ENCODE measurements at regions not wholly inside any gene's neighbourhood (a gene's known extent, or its start where the extent isn't known, plus 50 kb on each side); places are given as distances from the start of the nearest gene placed in this dataset.

DNA sequence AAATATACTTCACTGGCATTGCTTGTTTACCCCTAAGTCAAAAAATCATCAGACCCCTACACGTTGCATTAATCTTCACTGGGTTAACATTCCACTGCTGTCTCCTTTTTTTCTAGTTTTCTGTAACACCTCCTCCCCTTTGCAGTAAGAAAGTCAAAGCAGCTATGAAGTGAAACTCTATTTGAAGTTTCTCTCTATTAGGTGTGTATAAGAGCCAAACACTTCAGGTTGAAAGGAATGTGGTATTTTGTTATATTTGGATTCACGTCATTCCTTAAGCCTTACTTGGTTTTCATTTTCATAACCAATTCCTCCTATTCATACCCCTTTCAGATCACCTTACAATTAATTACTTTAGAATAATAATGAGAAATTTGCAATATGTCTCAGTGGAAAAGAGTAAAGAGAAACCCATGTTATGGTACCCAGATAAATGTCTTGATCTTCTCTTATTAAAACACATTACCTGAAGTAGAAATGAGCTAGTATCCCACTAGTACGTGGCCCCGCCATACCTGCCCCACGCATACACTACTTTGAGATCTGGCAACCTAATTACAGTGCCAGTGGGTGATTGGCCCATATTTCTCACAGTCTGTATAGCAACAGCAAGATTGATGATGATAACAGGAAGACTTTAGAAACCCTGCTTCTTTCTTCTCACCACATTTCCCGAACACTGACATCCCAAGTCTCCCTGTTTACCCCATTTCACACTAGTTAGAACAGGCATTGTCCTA is 236.4 kb upstream of the RGS6 start:
- no peak for DNase-seq

- no peak for DNase-seq
Observed at GRCh38 chr14:71698027-71698426, 234.2 kb upstream of the RGS6 start.

DNA sequence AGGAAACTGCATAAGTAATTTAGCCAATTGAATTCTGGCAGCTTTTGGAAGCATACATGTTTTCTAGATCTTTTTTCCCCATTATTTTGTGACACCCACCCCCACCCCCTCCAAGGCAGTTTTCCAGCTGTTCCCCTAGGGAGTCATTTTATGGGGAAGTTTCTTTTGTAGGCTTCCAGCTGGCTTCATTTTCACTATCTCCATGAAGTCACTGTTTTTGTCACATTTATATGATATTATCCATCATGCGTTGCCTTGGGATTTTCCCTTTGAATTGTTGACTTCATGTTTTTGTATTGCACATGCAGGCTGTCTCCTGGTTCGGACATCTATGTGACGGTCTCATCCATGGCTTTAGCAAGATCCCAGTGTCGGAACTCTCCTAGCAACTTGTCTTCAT is 233.6 kb upstream of the RGS6 start:
- DNase-seq = no peak

DNA sequence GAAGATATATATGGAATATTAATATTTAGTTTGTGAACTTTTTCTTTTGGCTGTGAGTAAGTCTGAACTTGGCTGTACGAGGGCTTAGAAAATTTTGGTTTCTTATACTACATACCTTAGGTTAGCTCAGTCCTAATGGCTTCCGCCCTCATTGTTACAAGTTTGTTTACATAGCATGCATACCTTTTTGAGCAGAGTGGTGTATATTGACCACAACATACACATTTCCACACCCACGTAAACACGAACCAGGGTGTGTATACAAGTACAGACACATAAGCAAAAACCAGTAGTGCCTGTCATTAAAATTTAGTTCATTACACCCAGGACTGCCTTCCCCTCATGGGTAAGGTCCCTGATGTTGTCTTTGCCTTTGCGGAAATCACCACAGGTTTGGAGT is 230.2 kb upstream of the RGS6 start:
- DNase-seq = no peak

DNA sequence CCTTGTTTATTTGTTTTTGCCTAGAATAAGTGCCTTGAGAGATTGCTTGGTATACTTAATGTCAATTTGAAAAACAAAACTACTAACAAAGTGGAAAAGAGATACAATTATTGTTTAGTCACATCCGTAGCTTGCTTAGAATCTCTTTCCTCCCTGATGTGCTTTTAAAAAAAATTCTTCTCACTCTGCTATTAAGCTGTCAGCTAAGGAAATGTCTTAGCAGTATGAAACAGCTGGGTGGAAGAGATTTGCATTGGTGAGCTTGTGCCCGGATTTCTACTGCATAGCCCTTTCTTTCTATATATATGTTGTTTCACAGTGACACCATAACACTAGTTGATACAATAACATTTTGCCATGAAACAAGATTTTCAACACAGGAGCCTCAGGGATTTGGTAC is 229.4 kb upstream of the RGS6 start:
- no peak for DNase-seq

- DNase-seq = no peak
Observed at GRCh38 chr14:71703477-71703876, 228.8 kb upstream of the RGS6 start.

GRCh38 chr14:71704210-71704609 is 228.0 kb upstream of the RGS6 start:
- no peak for DNase-seq

DNA sequence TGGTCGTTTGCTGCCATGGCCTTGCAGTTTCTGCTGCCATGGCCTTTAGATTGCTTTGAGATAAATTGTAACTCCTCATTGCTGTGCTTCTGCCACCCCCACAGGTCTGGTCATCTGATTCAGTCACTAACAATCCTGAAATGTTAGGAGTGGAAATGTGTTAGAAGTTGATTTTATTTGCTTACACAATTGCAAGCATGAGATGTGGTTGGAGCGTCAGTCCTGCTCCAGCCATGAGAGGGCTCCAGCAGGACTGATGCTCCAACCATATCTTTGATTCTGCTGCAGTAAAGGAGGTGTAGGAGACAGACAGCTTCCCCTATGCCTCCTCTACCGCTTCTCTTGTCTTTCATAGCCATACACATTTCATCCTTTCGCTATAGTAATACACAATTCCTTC is 226.8 kb upstream of the RGS6 start:
- no peak for DNase-seq

GRCh38 chr14:71709076-71709475 is 223.2 kb upstream of the RGS6 start:
- no peak for DNase-seq

DNA sequence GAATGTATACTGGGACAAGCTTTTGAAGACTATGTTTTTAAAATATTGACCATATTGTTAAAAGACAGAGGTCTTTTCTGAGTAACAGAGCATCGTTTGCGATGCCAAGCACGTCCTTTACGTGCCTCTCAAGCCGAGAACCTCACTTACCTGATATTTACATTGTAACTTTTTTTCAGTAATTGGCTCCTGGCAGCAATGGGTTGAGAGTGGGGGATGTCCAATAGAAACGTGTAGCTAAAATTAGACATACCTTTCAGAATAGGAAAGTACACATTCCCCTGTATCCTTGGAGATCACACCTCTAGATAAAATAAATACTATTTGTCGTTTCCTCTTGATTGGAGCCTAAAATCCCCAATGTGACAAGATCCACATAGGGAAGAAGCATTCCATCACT is 222.2 kb upstream of the RGS6 start:
- DNase-seq = no peak

DNA sequence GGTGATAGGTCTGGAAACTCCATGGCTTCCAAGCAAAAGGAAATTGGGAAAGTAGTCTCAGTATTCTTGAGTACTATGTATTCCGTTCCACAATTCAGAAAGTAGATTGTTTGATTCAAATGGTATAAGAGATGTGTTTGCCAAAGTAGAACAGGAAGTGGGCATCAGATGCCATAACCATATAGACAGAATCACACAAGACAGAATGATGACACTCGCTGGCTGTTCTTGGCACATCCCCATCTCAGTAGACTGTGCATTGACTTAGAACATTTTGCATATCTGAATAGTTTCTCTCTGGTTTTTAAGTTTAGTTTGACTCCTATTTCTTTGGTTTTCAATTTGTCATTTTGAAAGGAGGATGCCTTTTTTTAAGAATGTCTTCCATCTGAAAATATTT is 221.1 kb upstream of the RGS6 start:
- DNase-seq = no peak

DNA sequence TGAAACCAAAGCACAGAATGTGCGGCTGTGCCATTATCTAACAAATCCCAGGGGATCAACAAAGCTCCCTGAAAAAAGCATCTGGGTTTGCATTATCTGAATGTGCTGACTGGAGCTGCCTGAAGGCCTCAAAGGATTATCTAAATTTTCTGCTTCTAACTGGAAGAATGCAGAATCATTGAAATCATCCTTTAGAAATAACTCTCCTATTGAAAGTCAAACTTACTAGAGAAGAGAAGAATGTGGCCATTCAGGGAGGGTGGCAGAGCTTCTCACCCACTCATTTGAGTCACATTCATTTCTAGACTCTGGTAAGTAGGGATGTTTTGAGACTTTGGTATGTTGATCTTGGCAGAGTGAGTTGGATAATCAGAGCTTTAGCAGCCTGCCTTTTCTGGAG is 220.6 kb upstream of the RGS6 start:
- DNase-seq = no peak

DNA sequence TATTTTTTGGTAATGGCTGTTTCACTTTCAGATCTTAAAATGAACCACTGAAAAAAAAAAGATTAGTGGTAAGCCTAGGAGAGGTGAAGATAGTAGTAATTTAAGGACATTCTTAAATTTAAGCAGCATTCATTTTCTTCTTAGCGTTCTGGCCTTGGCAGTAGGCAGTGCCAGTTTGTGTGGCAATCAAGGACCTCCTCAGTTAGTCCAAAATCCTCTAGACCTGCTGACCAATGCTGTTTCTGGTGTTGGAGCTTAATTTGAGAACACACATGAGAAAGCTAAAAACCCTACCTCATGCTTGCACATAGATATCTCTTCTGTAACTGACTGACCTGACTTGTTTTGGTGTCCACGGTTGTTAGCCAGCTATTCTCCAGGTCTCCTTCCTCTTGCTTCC is 219.8 kb upstream of the RGS6 start:
- no peak for DNase-seq

- DNase-seq = no peak
Observed at GRCh38 chr14:71713016-71713415, 219.2 kb upstream of the RGS6 start.

DNA sequence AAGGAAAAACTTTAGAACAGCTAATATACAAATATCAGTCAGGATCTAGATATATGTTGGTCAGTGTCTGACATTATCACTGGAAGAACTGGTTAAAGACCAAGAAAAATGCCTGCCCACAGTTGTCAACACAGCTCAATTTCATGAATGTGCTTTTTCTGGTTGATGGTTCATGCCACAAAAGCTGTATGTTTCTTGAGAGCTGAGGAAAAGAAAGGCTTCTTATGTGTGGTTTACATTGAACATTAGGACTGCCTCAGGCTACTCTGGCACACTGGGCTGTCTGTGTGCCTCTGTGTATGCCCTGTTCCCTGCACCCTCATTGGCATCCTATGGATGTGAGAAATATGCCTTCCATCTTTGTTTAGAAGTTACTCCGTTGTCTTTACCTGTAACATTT is 218.8 kb upstream of the RGS6 start:
- DNase-seq = no peak

GRCh38 chr14:71714225-71714624 is 218.0 kb upstream of the RGS6 start:
- DNase-seq = no peak

- DNase-seq = no peak
Observed at GRCh38 chr14:71716041-71716772, 216.0 kb upstream of the RGS6 start.

DNA sequence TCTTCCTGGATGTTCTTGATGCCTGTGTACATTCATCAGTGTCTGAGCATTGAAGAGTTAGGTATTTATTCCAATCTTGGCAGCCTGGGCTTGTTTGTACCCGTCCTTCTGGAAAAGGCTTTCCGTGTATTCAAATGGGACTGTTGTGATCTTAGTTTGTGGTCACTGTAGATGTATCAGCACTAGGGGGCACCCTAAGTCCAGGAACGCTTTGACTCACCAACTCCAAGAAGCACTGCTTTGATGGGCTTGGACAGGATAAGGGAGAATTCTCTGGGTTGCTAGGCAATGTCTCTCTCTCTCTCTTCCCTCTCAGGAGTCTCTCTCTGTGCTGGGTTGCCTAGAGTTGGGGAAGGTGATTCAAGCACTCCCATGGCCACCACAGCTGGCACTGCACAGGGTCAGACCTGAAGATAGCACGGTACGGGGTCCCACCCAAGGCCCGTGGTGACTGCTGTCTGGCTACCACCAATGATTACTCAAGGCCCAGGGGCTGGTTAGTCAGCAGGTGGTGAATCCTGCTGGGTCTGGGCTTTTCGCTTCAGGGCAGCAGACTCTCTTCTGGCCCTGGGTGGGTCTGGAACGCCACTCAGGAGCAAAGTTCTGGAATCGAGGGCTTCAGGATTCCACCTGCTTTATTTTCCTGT is 211.1 kb upstream of the RGS6 start:
- DNase-seq = peak; percentile 33 to 76

- DNase-seq = no peak
Observed at GRCh38 chr14:71721791-71722190, 210.4 kb upstream of the RGS6 start.

DNA sequence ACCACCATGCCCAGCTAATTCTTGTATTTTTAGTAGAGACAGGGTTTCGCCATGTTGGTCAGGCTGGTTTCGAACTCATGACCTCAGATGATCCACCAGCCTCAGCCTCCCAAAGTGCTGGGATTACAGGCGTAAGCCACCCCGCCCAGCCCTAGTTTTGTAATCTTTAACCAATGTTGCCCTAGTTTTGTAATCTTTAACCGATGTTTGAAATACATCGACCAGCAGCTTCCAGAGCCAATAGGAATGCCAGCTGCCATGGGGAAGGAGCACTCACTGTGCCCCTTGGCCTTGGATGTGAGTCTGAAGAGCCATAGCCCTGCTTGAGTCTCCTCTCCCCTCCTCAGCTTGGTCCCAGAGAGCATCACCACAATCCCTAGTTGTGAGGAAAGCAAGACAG is 209.3 kb upstream of the RGS6 start:
- no peak for DNase-seq

DNA sequence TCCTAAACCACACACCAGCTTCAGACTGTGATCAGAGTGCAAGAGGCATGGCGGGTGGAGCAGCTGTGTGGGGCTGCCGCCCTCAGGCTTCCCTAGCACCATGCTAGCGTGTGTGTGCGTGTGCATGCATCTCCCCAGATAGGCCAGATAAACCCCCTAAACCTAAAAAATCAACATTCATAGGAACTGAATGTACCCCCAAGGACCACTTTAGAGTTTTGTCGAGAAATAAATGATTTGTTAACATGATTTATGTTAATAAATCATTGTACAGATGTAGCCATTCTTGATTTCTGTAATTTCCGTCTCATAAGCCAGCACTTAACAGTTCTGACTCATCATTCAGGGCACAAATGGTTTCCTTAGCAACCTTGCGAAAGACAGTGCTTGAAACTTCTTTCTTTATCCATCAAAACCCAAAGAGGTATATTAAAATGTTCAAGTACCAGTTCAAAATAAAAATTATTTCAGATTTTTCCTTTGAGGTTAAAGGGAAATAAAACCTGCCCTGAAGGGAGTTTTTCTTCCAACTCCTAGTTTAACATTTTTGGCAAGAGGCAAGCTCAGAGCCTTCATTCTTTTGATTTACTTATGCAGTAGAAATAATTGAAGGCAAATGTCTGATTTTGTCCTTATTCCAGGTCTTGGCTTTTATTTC is 206.2 kb upstream of the RGS6 start:
- no peak for DNase-seq

GRCh38 chr14:71726580-71727021 is 205.6 kb upstream of the RGS6 start:
- DNase-seq = no peak

- no peak for DNase-seq
Observed at GRCh38 chr14:71728386-71728785, 203.8 kb upstream of the RGS6 start.

GRCh38 chr14:71729596-71729995 is 202.6 kb upstream of the RGS6 start:
- no peak for DNase-seq

All from NCI-H526 (cell line).